HG03521 (cell line): ENCODE measurements at regions not wholly inside any gene's neighbourhood (a gene's known extent, or its start where the extent isn't known, plus 50 kb on each side); places are given as distances from the start of the nearest gene placed in this dataset.

Experiments used
- ATAC-seq: cut with Tn5 transposase; IDR thresholded peaks from one replicate; pipeline ENCODE4 v1.9.1; 2021; ENCODE audit warnings: mild to moderate bottlenecking, moderate library complexity; ENCODE audit not compliant: unreplicated experiment

DNA sequence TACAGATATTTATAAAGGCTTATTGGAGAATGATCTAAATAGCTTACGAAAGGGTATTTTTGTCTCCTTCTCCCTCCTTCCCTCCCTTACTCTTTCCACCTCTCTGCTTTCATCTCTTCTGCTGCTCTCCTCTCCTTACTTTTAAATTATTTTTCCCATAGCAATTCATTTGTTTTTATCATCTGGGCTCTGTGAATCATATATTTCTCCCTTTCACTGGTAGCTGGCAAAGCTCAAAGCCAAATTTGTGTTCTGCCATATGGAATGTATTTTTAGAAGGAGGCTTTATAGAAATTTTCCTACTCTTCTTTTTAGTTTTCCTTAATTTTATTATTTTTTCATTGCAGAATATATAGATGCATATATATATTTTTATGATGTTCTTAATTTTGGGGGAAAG lies 385.8 kb downstream of the C3orf38 start:
- ATAC-seq = no peak

DNA sequence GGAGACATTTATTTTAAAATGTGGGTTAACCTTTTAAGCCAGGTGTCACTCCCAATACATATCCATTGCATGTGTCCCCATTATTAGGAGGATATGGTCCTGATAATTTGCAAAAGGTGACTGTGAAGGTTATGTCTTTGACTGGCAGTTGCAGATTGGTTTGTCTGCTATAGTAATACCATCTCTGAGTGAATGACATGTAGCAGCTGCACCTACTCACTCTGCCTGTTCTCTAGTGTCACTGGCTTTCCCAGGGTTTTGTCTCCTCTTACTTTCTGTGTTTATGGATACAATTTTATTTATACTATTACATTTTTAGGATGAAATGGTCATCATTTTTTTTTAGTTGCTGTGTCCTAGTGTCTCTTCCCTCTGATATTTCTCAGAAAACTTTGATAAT lies 393.2 kb downstream of the C3orf38 start:
- no peak for ATAC-seq

DNA sequence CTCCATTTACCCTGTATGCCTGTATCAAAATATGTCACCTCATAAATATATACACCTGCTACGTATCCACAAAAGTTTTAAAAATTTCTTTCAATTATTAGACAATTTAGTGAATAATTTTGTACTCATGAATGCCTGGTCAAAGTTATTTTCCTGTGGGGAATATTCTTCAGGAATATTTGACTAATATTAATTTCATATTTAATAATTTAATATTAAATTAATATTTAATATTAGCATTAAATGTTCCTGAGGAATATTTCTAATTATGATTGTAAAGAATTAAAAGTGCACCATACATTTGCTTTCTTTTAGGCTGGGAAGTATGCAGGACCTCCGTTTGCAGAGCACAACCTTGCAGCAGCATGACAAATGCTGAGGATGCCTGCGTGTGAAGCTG lies 422.7 kb downstream of the C3orf38 start:
- ATAC-seq = no peak

DNA sequence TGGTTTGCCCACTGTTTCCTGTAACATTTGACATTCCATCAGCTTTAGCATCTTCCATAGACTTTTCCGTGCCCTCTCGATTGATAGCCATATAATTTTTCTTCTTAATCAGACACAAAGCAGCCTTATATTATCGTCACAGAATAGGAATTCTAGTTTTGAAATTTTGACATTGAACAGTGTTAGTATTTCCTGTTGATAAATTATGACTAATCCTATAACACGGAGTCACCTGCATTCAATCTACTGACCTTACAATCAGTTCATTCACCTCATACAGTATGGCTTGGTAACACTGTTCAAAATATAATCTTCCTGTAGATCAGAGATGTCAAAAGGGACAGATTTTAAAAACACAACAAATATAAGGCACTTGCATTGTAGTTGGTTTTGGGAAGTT lies 423.7 kb downstream of the C3orf38 start:
- ATAC-seq = no peak

DNA sequence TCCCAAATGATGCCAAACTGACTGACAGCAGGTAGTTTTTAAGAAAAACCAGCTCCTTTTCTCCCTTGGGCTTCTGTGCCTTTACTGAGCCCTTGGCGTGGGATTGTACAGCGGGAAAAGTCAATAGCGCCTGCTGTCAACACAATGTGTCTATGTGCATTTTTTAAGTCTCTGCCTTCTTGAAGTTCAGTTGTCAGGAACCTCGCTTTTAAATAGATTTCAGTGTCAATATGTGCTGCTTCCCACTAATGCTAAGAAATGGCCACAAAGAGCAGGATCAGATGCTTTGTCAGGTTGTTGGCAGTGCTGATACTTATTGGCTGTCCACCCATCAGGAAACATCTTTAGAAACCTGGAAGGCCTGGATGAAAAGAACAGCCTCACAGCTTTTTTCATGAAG lies 424.4 kb downstream of the C3orf38 start:
- ATAC-seq = no peak

DNA sequence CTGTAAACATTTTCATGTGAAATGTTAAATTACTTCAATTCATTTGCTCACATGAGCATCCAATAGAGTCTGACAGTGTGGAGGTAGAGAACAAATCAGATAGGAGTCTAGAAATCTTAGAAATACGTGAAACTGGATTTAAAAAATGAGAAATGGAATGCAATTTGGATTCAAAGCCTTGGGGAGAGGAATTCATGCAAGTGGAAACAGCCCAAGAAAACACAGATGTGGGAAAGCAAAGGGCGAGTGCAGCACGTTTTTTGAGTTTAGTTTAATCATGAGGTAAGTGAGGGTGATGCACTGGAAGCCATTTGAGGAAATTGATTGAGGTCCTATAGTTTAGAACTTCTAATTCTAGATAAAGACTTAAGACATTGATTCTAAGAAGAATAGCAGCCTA lies 434.7 kb downstream of the C3orf38 start:
- no peak for ATAC-seq

DNA sequence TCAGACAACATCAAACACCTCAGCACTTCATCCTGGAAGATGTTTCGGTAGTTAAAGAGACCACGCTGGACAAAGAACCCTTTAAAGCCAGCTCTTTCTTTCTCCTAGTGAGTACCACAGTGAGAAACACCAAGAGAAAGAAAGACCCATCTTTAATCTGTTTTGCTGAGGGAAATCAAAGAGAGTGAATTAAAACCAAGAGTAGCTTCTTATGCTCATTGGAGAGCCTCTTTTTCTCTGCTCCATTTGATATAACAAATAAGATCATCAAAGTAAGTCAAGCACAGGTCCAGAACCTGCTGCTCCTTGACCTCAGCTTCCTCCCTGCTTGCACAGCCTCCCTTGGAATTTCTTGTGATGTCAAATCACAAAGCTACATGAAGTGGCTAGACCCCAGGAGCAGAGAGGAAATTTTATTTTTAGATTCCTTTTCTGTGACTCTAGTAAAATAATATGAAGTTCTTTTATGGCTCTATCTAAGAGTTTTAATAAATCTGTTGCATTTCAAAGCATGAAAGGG lies 436.4 kb downstream of the C3orf38 start:
- no peak for ATAC-seq

DNA sequence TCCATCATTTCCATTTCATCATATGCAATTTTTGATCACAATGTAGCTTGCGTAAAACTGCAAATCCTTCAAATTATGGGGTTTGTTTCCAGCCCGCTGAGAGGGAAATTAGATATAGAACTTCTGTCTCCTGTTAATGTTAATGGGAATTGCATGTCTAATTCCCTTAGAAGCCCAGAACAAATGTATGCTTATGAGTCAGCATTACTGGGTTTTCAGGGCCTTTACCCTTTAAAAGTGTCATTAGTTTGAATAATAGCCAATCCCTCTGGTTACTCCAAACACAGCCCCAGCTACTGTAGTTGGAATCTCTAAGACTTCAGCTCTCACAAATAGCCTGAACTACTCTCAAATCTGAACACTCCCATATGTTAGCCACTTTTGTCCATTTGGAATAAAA lies 439.4 kb downstream of the C3orf38 start:
- no peak for ATAC-seq

DNA sequence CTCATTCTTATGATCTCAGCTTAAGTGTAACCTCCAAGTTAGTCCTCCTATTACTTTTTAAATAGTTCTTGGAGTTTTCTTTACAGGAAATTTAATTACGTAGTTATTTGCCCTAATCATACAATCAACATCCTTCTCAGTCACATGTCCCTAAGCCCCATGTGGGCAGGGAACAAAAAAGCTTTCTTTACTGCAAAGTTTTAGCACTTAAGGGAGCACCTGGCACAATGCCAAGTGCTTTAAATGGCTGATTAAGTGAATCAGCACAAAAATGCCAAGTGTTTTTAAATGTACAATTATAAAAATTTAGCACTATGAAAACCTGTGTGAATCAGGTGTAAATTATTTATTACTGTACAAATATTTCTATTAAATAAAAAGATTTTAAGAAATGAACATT lies 445.3 kb downstream of the C3orf38 start:
- ATAC-seq = no peak

DNA sequence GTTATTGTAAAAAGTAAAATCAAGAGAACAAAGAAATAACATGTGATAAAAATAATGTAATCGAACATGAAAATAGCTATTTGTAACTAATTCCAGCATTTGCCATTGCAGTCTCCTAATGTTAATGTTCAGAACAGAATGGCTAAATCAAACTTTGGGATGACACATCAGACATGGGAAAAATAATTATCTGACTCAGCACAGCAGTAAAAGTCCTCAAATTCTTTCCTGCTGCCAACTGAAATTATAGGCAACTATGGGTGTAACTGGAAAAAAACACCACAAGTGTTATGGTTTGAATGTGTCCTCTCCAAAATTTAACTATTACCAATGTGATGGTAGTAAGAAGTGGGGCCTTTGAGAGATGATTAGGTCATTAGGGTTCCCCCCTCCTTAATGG lies 446.7 kb downstream of the C3orf38 start:
- ATAC-seq = no peak

DNA sequence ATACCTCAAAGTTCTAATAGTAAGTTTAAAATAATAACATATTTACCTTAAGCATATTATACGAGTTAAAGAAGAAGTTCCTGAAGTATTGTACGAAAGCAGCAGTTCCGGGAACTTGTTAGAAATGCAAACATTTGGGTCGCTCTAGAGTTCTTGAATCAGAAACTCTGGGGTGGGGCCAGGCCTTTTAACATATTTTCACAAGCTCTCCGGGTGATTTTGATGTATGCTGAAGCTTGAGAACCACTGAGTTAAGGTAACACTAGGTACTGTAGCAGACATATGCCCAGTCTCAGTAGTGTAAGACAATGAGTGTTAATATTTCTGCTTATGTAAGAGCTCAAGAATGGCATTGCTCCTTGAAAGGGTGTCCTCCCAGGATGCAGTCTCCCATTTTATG lies 461.1 kb downstream of the C3orf38 start:
- no peak for ATAC-seq

DNA sequence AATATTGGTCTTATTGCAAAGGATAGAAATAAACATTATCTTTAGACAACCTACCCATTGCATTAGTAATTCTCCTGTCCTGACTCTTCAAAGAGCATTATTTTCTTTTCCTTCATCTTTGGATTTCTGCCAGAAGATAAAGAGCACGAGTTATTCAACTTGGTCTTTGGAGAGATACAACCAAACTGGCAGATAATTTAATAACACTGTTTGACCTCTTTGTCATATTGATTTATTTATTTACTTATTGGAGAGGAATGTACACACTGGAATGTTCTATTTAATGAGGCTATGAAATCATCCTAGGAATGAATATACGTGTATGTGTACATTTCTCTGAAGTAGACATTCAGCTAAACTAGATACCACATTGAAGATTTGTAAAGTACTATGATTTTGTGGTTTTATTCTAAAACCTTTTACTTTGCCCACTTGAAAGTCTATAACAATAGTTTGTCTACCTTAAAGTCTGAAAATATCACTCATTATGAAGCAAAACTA lies 462.1 kb downstream of the C3orf38 start:
- ATAC-seq = no peak

DNA sequence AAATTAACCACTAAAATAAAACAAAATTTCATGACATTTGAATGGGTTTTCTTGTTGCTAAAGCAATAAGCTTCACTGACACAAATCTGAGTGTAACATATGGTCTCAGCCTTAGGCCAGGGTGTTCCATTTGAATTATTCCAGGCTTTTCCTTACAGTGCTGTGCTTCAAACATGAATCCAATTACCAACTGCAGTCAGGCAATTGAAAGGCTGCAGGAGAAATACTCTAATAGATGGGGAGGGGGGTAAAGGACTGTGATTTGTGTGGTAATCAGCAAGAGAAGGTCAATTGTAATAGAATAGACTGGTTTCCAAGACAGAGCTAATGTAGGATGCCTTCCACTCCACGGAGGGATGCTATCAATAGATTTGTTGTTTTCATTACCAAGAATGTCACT lies 466.7 kb downstream of the C3orf38 start:
- ATAC-seq = no peak

DNA sequence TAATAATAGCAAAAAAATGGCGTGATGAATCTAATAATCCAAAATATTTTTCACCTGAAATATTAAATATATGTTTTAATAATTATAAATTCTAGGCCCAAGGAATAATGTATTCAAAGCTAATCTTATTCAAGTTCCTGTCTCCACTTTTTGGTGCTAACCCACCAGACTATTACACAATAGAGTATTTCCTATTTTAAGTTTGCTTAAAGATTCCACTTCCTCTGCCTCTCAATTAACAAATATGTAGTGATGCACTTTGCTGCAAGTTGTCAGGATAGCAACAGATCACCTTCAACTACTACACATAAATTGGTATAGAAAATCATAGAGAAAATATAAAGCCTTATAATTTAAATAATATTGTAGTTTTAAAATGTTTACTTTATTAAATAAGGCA lies 467.5 kb downstream of the C3orf38 start:
- ATAC-seq = no peak

DNA sequence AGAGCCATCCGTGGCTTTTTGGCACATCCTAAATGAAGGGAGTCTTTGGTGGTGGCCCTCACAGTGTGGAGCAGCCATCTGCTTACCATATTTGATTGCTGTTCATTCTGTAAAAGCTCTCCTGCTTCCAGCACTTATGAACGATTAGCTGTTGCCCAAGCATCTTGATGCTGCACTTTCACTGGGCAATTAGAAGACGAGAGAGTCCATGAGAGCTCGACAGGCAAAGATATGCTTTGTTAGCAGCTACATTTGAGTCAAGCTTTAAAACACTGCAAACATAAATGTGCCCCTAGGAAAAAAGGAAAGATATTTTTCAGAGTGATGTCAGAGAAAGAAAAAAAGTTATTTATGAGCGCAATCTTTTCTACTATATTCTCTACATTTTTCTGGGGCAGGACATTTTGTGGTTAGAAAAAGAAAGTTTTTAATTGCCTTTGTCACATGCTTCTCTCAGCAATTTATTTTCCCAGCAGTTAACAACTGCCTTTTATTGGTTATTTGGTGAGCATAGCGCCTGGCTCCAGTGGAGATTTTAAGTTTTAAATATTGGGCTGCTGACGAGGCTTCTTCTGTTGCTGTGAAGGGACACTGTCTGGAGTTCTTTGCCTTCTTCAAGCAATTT lies 468.4 kb downstream of the C3orf38 start:
- no peak for ATAC-seq

DNA sequence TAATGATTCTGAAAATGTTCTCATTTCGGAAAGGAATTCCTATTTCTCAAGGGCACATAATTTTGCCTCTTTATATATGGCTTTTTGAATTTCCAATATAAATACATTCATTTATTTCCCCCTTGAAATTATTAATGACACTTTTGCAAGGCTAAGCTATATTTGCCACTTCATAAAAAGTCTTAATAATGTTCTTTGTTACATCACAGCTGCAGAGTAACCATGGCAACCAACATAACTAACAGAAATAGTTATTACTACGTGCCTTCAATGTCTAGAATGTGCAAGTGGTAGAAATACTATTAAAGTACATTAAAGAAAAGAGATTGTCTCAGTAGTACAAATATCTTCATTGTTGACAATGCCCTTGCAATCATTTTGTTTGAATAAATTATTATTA lies 471.8 kb downstream of the C3orf38 start:
- no peak for ATAC-seq

DNA sequence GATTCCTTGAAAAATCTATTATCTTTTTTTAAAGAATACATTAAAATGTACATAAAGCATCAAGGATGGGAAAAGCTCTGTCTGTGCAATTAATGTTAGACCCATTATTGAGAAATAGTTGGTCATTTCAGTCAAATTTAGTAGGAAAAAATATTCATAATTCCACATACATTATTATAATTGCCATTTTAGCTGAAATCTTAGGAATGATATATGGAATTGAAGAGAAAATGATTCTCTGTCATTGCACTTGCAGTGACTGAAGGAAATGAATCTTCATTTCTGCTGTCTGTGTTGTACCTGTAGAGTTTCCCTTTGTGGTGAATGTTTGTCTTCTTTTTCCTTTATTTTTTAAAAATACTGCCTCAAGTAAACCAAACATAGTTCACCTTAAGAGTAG lies 473.9 kb downstream of the C3orf38 start:
- no peak for ATAC-seq

DNA sequence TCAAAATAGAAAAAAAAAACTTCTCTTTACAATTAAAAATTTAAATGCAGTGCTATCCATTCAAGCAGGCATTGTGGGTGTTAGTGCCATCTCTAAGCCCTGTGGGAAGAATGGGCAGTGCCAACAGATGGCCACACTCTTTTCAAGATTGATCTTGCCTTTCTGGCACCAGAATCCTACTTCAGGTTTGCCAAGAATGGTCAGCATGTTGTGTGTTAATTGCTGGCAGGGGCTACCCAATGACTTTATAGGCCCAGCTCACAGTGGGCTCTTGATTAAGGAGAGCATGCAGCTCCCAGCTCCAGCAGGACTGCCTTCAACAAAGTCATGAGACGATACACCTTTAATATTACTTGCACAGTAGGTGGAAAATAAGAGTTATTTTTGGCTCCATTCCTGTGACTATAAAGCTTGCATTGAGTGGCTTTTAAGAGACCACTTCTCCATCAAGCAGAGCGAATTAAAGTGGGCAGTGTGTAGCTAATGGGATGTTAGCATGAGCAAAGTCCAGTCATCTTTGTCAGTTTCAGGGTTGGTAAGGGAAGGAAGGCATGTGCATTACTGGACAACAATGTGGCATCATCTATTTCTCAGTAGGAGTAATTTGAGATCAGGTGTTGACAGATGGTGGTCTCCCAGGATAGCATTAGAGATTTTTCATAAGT lies 476.8 kb downstream of the C3orf38 start:
- ATAC-seq = no peak

DNA sequence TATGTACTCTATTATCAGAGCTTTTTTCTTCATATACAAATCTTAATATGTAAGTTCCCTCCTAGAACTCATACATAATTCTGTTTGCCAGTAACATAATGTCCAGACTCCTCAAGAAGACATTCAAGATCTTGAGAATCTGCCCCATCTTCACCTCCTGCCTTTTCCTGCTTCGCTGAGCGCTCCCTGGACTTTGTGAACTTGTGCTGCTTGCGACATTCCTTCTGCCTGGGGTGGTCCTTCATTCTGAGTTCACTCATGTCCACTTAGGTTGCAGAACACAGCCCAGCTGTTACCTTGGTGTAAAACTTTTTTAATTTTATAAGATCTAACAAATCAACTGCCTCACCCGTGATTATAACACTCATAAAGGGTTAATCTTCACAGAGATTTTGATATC lies 478.5 kb upstream of the EPHA3 start:
- ATAC-seq = no peak

DNA sequence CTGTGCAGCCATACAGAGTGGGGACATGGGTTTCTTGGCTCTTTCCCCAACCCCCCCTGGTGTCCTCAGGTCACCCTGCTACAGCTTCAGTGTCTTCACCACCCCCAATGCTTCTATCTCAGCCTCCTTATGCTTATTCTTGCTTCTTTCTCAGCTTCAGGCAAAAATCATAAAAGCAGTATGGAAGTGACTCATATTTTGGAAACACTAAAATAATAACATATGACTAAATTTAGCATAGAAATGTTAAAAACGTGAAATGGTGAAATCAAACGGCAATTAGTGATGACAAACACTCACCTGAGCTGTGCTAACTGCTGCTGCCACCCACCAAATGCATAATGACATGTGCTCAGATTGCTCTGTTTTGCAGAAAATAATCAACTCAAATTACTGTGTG lies 475.2 kb upstream of the EPHA3 start:
- no peak for ATAC-seq

DNA sequence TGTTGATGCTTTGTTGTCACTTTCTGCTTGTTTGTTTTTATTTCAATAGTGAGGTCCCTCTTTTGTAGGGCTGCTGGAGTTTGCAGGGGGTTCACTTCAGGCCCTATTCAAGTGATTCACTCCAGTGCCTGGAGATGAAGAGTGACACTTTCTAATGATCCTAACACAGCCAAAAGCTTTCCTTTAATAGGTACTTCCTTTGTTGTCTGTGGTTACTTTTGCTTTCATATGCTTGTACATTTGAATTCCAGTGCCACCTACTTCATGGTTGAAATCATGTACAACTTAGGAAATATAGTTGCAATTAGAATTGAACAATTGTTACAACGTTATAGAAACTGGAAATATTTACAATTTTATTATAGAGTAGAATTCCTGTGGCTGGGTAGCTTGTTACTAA lies 466.8 kb upstream of the EPHA3 start:
- no peak for ATAC-seq

DNA sequence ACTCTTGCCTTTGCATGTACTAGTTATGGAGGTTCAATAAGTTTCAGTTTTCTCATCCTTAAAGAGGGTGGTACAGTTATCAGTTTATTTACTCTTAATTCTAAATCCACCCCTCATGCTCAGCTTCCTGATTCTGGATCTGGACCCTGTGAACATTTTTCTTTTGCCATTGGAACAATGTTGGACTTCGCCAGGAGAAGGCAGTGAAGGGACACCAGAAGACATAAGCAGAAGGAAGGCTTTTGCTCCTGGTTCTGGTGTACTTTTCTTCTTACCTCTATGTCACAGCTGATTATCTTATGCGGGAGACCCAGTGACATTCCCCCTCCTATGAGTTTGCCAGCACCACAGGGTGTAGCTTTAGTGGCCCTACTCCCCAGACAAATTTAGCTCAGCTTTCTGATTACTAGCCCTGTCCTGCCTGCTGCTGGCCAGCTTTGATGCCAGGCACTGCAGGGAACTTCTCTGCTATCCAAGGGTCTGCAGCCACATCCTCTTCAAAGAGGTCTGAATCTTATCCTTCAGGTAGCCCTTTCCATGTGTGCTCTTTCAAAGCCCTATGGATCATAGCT lies 466.3 kb upstream of the EPHA3 start:
- no peak for ATAC-seq
